HEK293T (cell line): ENCODE measurements at regions not wholly inside any gene's neighbourhood (a gene's known extent, or its start where the extent isn't known, plus 50 kb on each side); places are given as distances from the start of the nearest gene placed in this dataset.

Source experiments
- CTCF ChIA-PET: fragments of 350-600 bp; formaldehyde crosslinking; extraction: SDS; loops from one replicate; lab custom pipeline; 2021; ENCODE audit warnings: antibody characterized with exemption, inconsistent platforms; lab: Yijun Ruan, JAX
- POLR2A ChIA-PET: fragments of 350-600 bp; formaldehyde crosslinking; extraction: SDS; loops from one replicate; lab custom pipeline; 2020; ENCODE audit warnings: antibody characterized with exemption, inconsistent platforms; lab: Yijun Ruan, JAX
- DNase-seq: peaks from one replicate; pipeline ENCODE4 v3.0.0; 2012; ENCODE audit warnings: mixed read lengths; ENCODE audit errors: extremely low spot score
- ARNT ChIP-seq: fragments of 450-650 bp; IDR thresholded peaks from 2 replicates; pipeline ENCODE4 v1.6.1; 2017; ENCODE audit warnings: mild to moderate bottlenecking
- BHLHE40 ChIP-seq: fragments of 450-650 bp; IDR thresholded peaks from 2 replicates; pipeline ENCODE4 v1.6.1; 2016; ENCODE audit warnings: mild to moderate bottlenecking, moderate library complexity, borderline replicate concordance
- CTBP1 ChIP-seq: fragments of 450-650 bp; IDR thresholded peaks from 2 replicates; pipeline ENCODE4 v1.6.1; 2016; ENCODE audit warnings: borderline replicate concordance
- ELF4 ChIP-seq: fragments of 450-650 bp; IDR thresholded peaks from 2 replicates; pipeline ENCODE4 v1.6.1; 2017; ENCODE audit warnings: antibody characterized with exemption
- FOXA1 ChIP-seq: fragments of 450-650 bp; IDR thresholded peaks from 2 replicates; pipeline ENCODE4 v1.6.1; 2016; ENCODE audit warnings: mild to moderate bottlenecking
- FOXK2 ChIP-seq: fragments of 450-650 bp; IDR thresholded peaks from 2 replicates; pipeline ENCODE4 v1.6.1; 2016; ENCODE audit warnings: mild to moderate bottlenecking
- FOXM1 ChIP-seq: fragments of 450-650 bp; IDR thresholded peaks from 2 replicates; pipeline ENCODE4 v1.6.1; 2017; ENCODE audit warnings: mild to moderate bottlenecking, borderline replicate concordance
- HDGF ChIP-seq: fragments of 450-650 bp; IDR thresholded peaks from 2 replicates; pipeline ENCODE4 v1.6.1; 2017; ENCODE audit warnings: antibody characterized with exemption, borderline replicate concordance
- L3MBTL2 ChIP-seq: fragments of 450-650 bp; conservative IDR thresholded peaks from 2 replicates; pipeline ENCODE4 v1.6.1; 2016; ENCODE audit warnings: mild to moderate bottlenecking
- LEF1 ChIP-seq: fragments of 450-650 bp; IDR thresholded peaks from 2 replicates; pipeline ENCODE4 v1.6.1; 2017; ENCODE audit warnings: mild to moderate bottlenecking, borderline replicate concordance
- NFRKB ChIP-seq: fragments of 450-650 bp; IDR thresholded peaks from 2 replicates; pipeline ENCODE4 v1.6.1; 2016; ENCODE audit warnings: mild to moderate bottlenecking, moderate library complexity
- PKNOX1 ChIP-seq: fragments of 450-650 bp; IDR thresholded peaks from 2 replicates; pipeline ENCODE4 v1.6.1; 2016
- SP1 ChIP-seq: fragments of 450-650 bp; IDR thresholded peaks from 2 replicates; pipeline ENCODE4 v1.6.1; 2017
- SUZ12 ChIP-seq: fragments of 450-650 bp; IDR thresholded peaks from 2 replicates; pipeline ENCODE4 v1.6.1; 2016; ENCODE audit warnings: mild to moderate bottlenecking
- TARDBP ChIP-seq: fragments of 450-650 bp; IDR thresholded peaks from 2 replicates; pipeline ENCODE4 v1.6.1; 2016
- ZNF384 ChIP-seq: fragments of 450-650 bp; IDR thresholded peaks from 2 replicates; pipeline ENCODE4 v1.6.1; 2016

- CTCF ChIA-PET: no interaction called here
- POLR2A ChIA-PET: no interaction called here
- no peak for TF ChIP-seq NFRKB
- TF ChIP-seq L3MBTL2: no peak
- no peak for TF ChIP-seq CTBP1
- no peak for TF ChIP-seq ZNF384
- no peak for TF ChIP-seq SP1
- no peak for TF ChIP-seq ELF4
- TF ChIP-seq LEF1: no peak
- no peak for TF ChIP-seq HDGF
- no peak for TF ChIP-seq TARDBP
- no peak for TF ChIP-seq FOXK2
- no peak for DNase-seq
These were observed 241.8 kb upstream of the SLCO3A1 start for GRCh38 chr15:91611561-91612323.

DNA sequence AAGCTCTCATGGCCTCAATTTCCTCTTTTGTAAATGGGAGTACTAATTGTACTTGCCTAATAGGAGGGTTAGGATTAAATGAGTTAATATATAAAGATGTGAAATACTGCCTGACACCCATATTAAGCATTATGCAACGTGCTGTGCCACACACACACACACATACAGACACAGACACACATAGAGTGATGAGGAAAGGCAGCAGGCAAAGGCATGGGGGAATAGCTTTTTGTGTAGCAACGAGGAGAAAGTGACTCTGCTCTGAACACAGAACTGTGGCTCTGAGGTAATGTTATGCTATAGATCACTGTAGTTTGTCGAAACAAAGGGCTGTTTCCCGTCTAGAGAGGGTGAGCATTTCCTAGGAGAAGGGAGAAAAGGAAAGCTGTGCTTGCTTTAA, 233.3 kb upstream of the SLCO3A1 start:
- POLR2A ChIA-PET: no interaction called here
- no peak for DNase-seq
- TF ChIP-seq SUZ12 (no peak), TARDBP (no peak), FOXA1 (no peak), FOXK2 (no peak)
- CTCF ChIA-PET: interaction anchor here (0.7 kb wide), 1 partner anchor 188 kb away, joined by 3 read pairs; no protein-coding TSS in a partner anchor

DNA sequence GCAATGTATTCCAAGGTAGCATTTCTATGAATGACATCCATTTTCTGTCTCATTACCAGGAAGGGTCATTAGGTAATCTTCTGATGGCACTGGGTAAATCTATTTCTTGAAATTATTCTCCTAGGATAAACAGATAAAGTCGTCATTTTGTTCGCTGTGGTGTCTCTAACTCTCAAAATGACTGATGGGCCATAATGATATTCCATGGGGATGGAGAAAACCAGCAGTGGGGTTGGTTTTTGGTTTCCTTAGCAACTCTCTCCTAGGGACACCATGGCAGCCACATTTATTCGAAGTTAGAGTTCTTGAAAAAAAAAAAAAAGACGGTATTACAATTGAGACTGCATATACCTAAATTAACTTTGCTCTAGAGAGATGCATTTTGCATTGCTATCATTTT, 231.3 kb upstream of the SLCO3A1 start:
- CTCF ChIA-PET: no interaction called here
- no peak for DNase-seq
- TF ChIP-seq PKNOX1 (no peak), NFRKB (no peak), L3MBTL2 (no peak), FOXK2 (no peak), ELF4 (no peak), SUZ12 (no peak)
- POLR2A ChIA-PET: no interaction called here

DNA sequence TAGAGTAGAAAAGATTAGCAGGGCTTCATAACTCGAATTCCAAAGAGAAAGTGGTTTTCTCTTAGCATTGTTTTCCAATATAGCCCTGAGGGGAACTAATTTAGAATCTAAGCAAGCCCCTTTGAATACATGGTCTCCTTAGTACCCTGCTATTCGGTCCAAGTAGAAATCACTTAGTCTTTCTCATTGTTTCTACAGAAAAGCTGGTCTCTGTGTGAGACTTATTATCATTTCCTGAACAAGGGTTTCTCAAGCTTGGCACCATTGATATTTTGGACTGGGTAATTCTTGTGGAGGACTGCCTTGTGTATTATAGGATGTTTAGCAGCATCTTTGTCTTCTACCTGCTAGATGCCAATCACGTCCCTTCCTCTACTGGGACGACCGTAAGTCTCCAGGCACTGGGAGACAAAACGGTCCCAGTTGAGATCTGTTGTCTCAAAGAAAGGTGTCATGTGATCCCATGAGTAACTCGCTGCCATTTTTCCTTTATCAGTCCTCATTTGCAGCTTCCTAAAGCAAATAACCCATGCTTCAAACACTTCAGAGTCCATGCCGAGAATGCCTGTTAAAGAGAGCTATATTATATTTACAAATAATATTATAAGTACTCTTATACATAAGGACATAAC, 230.7 kb upstream of the SLCO3A1 start:
- no peak for DNase-seq
- POLR2A ChIA-PET: no interaction called here

DNA sequence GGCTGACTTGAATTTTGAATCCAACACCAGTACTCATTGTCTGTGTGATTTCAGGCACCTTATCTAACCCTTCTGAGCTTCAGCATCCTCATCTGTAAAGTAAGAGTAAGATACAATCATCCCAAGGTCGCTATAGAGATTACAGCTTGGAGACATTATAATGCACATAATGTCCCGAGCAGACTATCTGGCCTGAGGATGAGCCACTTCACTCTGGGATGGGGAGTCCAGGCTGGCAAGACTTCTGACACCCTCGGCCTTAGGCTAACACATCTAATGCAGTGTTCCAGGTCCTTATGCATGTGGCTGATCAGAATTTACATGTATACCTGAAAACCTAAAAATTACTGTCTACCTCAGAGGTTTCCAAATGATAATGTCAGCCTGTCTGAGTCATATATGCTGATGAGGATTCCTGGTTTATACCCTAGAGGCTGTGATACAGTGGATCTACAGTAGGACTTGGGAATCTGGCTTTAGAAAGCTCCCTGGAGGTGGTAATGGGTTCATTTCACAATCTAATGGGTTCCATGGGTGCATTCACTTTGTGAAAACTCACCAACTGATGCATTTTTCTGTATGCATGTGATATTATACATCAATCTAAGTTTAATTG, 229.0 kb upstream of the SLCO3A1 start:
- TF ChIP-seq PKNOX1 (no peak), SP1 (no peak), FOXA1 (no peak), CTBP1 (no peak), TARDBP (no peak)
- ChIA-PET CTCF (no interaction called here), POLR2A (no interaction called here)
- DNase-seq: no peak

More for the DNA sequence above, 230.7 kb upstream of the SLCO3A1 start:
- CTCF ChIA-PET: no interaction called here
- TF ChIP-seq FOXK2 (no peak), HDGF (no peak), CTBP1 (no peak), LEF1 (no peak), SP1 (no peak), SUZ12 (no peak), PKNOX1 (no peak), FOXA1 (no peak), L3MBTL2 (no peak), TARDBP (no peak), BHLHE40 (no peak), FOXM1 (no peak)

GRCh38 chr15:91625506-91625905, 228.0 kb upstream of the SLCO3A1 start:
- ChIA-PET CTCF (no interaction called here), POLR2A (no interaction called here)
- TF ChIP-seq CTBP1 (no peak), FOXK2 (no peak), ARNT (no peak), NFRKB (no peak)
- no peak for DNase-seq
